Mucosa of descending colon (tissue), 3 donors: ENCODE measurements at regions not wholly inside any gene's neighbourhood (a gene's known extent, or its start where the extent isn't known, plus 50 kb on each side); places are given as distances from the start of the nearest gene placed in this dataset.

ENCODE experiments used
- ATAC-seq: fragments of 200-7000 bp; cut with Tn5 transposase; one replicate; pipeline ENCODE4 v1.9.1; 2020; ENCODE audit warnings: mild to moderate bottlenecking, moderate library complexity
- DNase-seq, 3 donors: peaks; one replicate each; pipeline ENCODE4 v3.0.0-alpha.2; 2020
- H3K36me3 ChIP-seq: fragments of 200-600 bp; one replicate; pipeline ENCODE4 v1.8.0; 2021; ENCODE audit warnings: low read depth, mild to moderate bottlenecking
- H3K4me1 ChIP-seq: fragments of 200-600 bp; one replicate; pipeline ENCODE4 v1.8.0; 2021; ENCODE audit warnings: low read depth, mild to moderate bottlenecking
- H3K4me3 ChIP-seq: fragments of 200-600 bp; one replicate; pipeline ENCODE4 v1.8.0; 2021; ENCODE audit warnings: mild to moderate bottlenecking
- H3K9me3 ChIP-seq: fragments of 200-600 bp; one replicate; pipeline ENCODE4 v1.8.0; 2021; ENCODE audit warnings: mild to moderate bottlenecking
- intact Hi-C, 2 donors: fragments of 100-400 bp; cut with DNase I in 1 of 2; cut with micrococcal nuclease in 1 of 2; formaldehyde crosslinking; loops; one replicate each; pipeline versions ENCODE4 v1.11.0 to v1.11.1; 2022; cut with DNase I, micrococcal nuclease
- TF ChIP-seq, protein P1 (sequence below): fragments of 200-600 bp; IDR thresholded peaks from one replicate; pipeline ENCODE4 v1.8.0; 2022; ENCODE audit warnings: antibody characterized with exemption, mild to moderate bottlenecking
- donor health status: DM: no; HTN: no; CAD: no; lungs with moderate emphysema.
- donor health status: DM: no; HTN: no; CAD: no.
- donor health status: DM: no; HTN: yes; CAD: no.

DNA sequence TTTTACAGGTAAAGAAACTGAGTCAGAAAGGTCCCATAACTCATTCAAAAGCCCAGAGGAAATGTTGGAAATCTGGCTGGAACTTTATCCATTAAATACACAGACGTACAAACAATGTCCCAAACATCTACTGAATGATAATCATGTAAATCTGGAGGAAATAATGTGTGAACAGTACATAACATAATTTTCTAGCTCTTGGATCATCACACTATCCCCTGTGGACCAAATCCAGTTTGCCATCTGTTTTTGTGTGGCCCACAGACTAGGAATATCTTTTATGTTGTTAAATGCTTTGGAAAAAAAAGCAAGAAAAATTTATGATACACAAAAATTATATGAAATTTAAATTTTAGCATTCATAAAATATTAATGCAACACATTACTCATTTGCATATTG lies 389.9 kb upstream of the SOX9 start:
- Histone ChIP-seq H3K36me3 (no peaks in the 10 kb centered on the region), H3K4me3 (no peak overlapping the region), H3K4me1 (no peaks in the 10 kb centered on the region), H3K9me3 (no peaks in the 10 kb centered on the region)
- ATAC-seq (no peak), DNase-seq (no peak)
- TF ChIP-seq, protein P1, sequence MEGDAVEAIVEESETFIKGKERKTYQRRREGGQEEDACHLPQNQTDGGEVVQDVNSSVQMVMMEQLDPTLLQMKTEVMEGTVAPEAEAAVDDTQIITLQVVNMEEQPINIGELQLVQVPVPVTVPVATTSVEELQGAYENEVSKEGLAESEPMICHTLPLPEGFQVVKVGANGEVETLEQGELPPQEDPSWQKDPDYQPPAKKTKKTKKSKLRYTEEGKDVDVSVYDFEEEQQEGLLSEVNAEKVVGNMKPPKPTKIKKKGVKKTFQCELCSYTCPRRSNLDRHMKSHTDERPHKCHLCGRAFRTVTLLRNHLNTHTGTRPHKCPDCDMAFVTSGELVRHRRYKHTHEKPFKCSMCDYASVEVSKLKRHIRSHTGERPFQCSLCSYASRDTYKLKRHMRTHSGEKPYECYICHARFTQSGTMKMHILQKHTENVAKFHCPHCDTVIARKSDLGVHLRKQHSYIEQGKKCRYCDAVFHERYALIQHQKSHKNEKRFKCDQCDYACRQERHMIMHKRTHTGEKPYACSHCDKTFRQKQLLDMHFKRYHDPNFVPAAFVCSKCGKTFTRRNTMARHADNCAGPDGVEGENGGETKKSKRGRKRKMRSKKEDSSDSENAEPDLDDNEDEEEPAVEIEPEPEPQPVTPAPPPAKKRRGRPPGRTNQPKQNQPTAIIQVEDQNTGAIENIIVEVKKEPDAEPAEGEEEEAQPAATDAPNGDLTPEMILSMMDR = no peak
- intact Hi-C loops = no loop called here

DNA sequence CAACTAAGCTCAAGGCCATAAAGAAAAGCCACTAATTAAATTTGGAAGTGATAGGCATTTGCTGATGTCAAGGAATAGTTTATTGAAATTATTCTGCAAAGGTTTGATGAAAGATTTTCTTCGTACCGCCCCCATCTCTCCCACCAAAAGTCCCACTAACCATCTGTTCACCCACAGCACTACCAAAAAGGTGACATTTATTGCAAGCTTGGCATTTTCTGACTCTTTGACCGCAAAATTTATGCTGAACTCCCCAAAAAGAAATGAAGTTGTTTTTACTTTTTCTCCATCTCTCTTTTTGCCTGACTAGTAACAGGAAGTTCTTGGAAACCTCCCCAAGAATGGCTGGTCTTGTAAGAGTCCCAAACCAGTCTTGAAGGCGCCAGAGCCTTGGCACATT lies 384.9 kb upstream of the SOX9 start:
- TF ChIP-seq, protein P1 = no peak
- intact Hi-C loops = no loop called here
- Histone ChIP-seq H3K4me3 (no peak overlapping the region), H3K36me3 (no peaks in the 10 kb centered on the region), H3K9me3 (no peaks in the 10 kb centered on the region), H3K4me1 (no peaks in the 10 kb centered on the region)
- no peak for ATAC-seq
- no peak for DNase-seq

DNA sequence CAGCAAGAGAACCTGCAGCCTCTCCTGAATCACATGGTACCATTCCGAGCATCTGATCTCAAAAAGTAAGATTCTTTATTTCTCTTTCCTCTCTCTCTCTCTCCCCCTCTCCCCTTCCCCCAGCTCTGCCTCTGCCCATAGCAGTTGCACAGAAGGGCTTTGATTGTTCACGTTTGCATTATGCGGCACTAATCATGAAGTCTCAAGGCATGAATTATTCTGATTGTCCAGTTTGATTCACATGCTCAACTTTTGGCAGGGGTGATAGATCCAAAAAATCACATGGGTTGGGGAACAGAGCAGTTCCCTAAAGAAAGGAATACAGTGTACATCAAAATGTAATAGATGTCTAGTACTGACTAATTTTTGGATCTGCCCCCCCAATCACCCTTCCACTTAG lies 380.0 kb upstream of the SOX9 start:
- ATAC-seq = no peak
- intact Hi-C loops = no loop called here
- Histone ChIP-seq H3K4me3 (no peak overlapping the region), H3K4me1 (no peaks in the 10 kb centered on the region), H3K36me3 (no peaks in the 10 kb centered on the region), H3K9me3 (no peaks in the 10 kb centered on the region)
- TF ChIP-seq, protein P1 = no peak
- no peak for DNase-seq

DNA sequence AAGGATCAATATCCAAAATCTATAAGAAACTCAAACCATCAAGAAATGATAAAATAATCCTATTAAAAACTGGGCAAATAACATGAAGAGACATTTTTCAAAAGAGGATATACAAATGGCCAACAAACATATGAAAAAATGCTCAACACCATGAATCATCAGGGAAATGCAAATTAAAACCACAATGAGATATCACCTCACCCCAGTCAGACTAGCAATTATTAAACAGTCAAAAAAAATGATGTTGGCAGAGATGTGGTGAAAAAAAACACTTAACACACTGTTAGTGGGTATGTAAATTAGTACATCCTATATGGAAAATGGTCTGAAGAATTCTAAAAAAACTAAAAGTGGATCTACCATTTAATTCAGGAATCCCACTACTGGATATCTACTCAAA lies 379.0 kb upstream of the SOX9 start:
- no peak overlapping the region for H3K4me3 ChIP-seq
- no peak for DNase-seq
- H3K9me3 ChIP-seq = no peaks in the 10 kb centered on the region
- intact Hi-C loops = no loop called here
- TF ChIP-seq, protein P1 = no peak
- ATAC-seq = no peak
- H3K36me3 ChIP-seq = no peaks in the 10 kb centered on the region
- no peaks in the 10 kb centered on the region for H3K4me1 ChIP-seq

DNA sequence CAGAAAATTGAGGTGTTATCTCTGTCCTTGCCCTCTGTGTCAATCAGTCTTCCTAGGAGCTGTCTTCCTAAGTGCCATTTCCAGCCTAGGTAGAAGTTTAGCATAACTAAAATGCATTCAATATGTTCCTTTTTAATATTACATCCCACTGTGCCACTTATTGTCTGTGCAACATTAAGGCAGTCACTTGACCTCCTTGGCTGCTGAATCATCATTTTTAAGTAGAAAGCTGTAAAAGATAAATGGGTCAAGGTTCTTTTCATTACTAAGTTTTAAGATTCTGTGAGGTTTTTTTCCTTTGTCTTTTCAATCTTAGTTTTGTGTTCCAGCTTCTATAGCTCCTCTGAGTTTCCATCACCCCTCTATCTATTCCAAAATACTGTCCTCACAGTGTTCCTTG lies 371.9 kb upstream of the SOX9 start:
- TF ChIP-seq, protein P1 = no peak
- Histone ChIP-seq H3K4me1 (no peaks in the 10 kb centered on the region), H3K4me3 (no peak overlapping the region), H3K9me3 (no peaks in the 10 kb centered on the region), H3K36me3 (no peaks in the 10 kb centered on the region)
- ATAC-seq (no peak), DNase-seq (no peak)
- intact Hi-C loops = no loop called here

DNA sequence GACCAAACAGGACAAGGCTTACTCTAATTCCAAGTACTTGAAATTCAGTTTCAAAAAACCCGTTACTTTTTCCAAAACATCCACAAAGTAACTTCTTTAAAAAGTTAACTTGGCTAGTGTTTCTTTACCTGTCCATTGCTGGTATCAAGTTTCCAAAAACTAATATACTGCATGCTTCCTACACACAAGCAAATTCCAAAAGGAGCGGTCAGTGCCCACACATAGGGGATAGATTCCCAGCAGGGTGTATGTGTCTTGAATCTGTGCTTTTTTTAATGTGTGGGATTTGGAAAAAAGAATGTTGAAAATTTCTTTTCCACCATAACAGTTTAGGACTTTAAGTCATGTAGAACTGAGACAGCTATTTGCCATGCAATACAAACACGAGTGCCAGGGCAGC lies 367.8 kb upstream of the SOX9 start:
- Histone ChIP-seq H3K9me3 (no peaks in the 10 kb centered on the region), H3K4me1 (no peaks in the 10 kb centered on the region), H3K4me3 (no peak overlapping the region), H3K36me3 (no peaks in the 10 kb centered on the region)
- DNase-seq (no peak), ATAC-seq (no peak)
- TF ChIP-seq, protein P1 = no peak
- intact Hi-C loops = no loop called here
